ENCODE measurements at regions not wholly inside any gene's neighbourhood (a gene's known extent, or its start where the extent isn't known, plus 50 kb on each side); places are given as distances from the start of the nearest gene placed in this dataset.

DNA sequence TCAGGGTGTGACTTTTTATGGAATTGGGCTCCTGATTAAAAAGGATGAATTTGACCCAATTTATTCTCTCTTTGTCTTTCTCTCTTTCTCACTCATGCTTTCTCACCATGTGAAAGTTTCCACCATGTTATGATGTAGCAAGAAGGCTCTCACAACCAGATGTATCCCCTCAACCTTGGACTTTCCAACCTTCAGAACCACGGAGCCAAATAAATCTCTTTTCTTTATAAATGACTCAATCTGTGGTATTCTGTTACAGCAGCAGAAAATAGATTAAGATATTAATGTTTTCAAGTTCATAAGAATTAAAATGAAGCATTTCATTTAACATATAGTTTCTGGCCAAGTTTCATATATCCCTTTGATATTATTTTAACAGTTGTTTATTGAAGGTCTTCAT lies 698.5 kb downstream of the TRAM1L1 start:
- no peak for DNase-seq (ENCODE audit: low spot score)
- in situ Hi-C loops (cut with MboI; ENCODE audit: low sequenced_read_pairs, unreplicated experiment): no loop called here
- TF ChIP-seq, protein P1, sequence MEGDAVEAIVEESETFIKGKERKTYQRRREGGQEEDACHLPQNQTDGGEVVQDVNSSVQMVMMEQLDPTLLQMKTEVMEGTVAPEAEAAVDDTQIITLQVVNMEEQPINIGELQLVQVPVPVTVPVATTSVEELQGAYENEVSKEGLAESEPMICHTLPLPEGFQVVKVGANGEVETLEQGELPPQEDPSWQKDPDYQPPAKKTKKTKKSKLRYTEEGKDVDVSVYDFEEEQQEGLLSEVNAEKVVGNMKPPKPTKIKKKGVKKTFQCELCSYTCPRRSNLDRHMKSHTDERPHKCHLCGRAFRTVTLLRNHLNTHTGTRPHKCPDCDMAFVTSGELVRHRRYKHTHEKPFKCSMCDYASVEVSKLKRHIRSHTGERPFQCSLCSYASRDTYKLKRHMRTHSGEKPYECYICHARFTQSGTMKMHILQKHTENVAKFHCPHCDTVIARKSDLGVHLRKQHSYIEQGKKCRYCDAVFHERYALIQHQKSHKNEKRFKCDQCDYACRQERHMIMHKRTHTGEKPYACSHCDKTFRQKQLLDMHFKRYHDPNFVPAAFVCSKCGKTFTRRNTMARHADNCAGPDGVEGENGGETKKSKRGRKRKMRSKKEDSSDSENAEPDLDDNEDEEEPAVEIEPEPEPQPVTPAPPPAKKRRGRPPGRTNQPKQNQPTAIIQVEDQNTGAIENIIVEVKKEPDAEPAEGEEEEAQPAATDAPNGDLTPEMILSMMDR (IDR thresholded peaks at IDR 0.05; ENCODE audit: borderline replicate concordance, control extremely low read depth, extremely low read depth, insufficient read depth, missing control alignments): no peak

DNA sequence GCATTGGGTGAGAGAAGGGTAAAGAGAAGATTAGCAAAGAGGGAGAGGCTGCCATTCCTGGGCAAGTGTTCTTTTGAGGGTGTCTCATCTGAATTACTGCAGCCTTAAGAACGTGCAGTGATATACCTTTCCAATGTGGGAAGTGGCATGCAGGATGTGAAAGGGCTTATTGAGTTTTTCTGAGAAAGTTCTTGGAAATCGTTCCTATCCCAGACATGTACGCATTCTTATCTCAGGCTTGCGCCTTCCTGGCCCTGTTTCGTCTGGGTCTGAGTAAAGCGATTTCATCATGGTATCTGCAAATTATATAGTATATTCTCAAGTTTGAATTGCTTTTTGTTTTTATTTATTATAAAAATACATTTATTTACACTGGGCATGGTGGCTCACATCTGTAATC lies 699.8 kb downstream of the TRAM1L1 start:
- TF ChIP-seq, protein P1 (IDR thresholded peaks at IDR 0.05; ENCODE audit: borderline replicate concordance, control extremely low read depth, extremely low read depth, insufficient read depth, missing control alignments): no peak
- no peak for DNase-seq (ENCODE audit: low spot score)
- in situ Hi-C loops (cut with MboI; ENCODE audit: low sequenced_read_pairs, unreplicated experiment): no loop called here

DNA sequence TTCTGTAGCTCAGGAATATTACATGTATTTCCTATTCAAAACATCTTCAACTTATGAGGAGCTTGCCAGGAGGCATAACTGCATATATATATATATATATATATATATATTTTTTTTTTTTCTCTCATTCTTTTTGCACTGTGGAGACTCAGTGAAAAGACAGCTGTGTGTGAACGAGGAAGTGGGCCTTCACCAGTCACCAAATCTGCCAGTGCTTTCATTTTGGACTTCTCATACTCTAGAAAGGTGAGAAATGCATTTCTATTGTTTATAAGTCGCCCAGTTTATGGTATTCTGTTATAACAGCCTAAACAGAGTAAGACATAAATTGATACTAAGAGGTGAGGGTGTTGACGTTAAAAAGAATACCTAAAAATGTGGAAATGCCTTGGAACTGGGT lies 710.6 kb downstream of the TRAM1L1 start:
- TF ChIP-seq, protein P1 (IDR thresholded peaks at IDR 0.05; ENCODE audit: borderline replicate concordance, control extremely low read depth, extremely low read depth, insufficient read depth, missing control alignments): no peak
- no peak for DNase-seq (ENCODE audit: low spot score)
- in situ Hi-C loops (cut with MboI; ENCODE audit: low sequenced_read_pairs, unreplicated experiment): no loop called here

DNA sequence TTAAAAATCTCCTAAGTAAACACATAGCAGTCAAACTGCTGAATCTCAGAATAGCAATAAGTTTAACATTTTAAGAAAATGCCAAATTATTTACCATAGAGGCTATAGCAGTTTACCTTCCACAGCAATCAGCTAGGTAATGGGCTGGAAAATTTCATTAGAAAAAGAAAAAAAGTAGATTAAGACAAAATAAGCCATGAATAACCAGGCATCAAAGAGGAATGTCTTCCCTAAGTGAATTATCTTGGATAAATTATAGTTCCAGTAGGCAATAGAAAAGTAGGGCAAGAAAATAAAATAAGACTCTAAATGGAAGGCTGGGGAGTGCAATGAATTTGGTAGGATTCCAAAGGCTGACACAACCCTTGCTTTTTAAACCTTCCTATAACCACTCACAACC lies 722.8 kb downstream of the TRAM1L1 start:
- DNase-seq (ENCODE audit: low spot score): no peak
- in situ Hi-C loops (cut with MboI; ENCODE audit: low sequenced_read_pairs, unreplicated experiment): no loop called here
- TF ChIP-seq, protein P1 (IDR thresholded peaks at IDR 0.05; ENCODE audit: borderline replicate concordance, control extremely low read depth, extremely low read depth, insufficient read depth, missing control alignments): no peak

DNA sequence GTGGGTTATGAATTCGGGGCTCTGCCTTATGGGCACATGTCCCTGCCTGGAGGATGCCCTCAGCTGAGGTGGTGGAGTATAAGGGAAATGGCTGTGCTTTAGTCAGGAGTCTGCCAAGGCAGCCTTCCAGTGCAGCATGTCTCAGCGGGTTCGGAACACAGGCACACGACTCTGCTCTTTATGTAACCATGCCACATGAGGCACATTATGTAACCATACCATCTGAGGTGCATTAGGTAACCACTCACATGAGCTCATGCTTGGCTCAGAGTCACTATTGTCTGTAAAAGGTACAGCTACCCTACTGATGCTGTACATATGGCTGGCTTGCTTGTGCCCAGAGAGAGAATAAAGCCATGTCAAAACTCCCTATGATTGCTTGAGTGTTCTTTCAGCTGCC lies 723.6 kb downstream of the TRAM1L1 start:
- TF ChIP-seq, protein P1 (IDR thresholded peaks at IDR 0.05; ENCODE audit: borderline replicate concordance, control extremely low read depth, extremely low read depth, insufficient read depth, missing control alignments): no peak
- in situ Hi-C loops (cut with MboI; ENCODE audit: low sequenced_read_pairs, unreplicated experiment): no loop called here
- no peak for DNase-seq (ENCODE audit: low spot score)

DNA sequence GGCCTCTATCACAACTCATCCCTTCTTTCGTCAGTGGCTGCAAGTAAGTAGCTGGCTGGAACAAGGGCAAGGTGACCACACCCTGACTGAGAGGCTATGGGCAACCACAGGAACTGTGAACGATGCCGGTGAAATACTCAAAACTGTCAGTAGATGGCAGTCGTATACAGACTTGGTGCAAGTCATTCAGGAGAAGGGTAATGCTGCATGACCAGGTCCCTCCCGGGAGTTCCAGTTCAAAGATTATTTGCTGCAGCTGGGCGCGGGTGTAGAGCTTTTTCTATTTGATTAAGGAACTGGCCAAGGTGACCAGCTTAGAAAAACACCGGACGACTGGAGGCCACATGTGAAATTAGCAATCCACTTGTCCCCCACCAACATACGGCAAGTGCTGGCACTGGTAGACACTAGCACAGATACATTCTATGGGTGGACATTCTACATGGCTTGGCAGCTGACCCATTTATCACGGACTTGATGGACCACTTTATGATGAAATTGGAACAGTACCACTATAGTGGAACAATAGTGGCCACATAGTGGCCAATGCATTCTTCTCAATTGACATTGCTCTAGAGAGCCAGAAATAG lies 726.6 kb downstream of the TRAM1L1 start:
- in situ Hi-C loops (cut with MboI; ENCODE audit: low sequenced_read_pairs, unreplicated experiment): no loop called here
- TF ChIP-seq, protein P1 (IDR thresholded peaks at IDR 0.05; ENCODE audit: borderline replicate concordance, control extremely low read depth, extremely low read depth, insufficient read depth, missing control alignments): peak; percentile 64
- peak; percentile 51 for DNase-seq (ENCODE audit: low spot score)
